HG03575 (cell line): ENCODE measurements at regions not wholly inside any gene's neighbourhood (a gene's known extent, or its start where the extent isn't known, plus 50 kb on each side); places are given as distances from the start of the nearest gene placed in this dataset.
A peak's percentile ranks its signal among the peaks of the same experiment; 100 is the strongest.

ENCODE experiments used
- ATAC-seq: cut with Tn5 transposase; IDR thresholded peaks from one replicate; pipeline ENCODE4 v1.9.1; 2021; ENCODE audit not compliant: unreplicated experiment, insufficient number of reproducible peaks, low FRiP score; ENCODE audit errors: extremely low read depth

GRCh38 chr2:144333143-144333555 lies 186.8 kb downstream of the ZEB2 start:
- ATAC-seq = no peak

- ATAC-seq = peak; percentile 52
These were observed 187.4 kb downstream of the ZEB2 start for GRCh38 chr2:144332356-144333142.

- ATAC-seq = peak; percentile 32
These were observed 188.1 kb downstream of the ZEB2 start for GRCh38 chr2:144331674-144332355.

- ATAC-seq = no peak
These were observed 188.8 kb downstream of the ZEB2 start for GRCh38 chr2:144330951-144331673.

GRCh38 chr2:144329472-144329871 lies 190.4 kb downstream of the ZEB2 start:
- ATAC-seq = no peak

GRCh38 chr2:144328938-144329337 lies 191.0 kb downstream of the ZEB2 start:
- ATAC-seq = no peak

- no peak for ATAC-seq
These were observed 193.1 kb downstream of the ZEB2 start for GRCh38 chr2:144326825-144327224.

GRCh38 chr2:144325086-144325485 lies 194.8 kb downstream of the ZEB2 start:
- ATAC-seq = peak; percentile 46

GRCh38 chr2:144324446-144325045 lies 195.4 kb downstream of the ZEB2 start:
- ATAC-seq = no peak

GRCh38 chr2:144323946-144324345 lies 196.0 kb downstream of the ZEB2 start:
- no peak for ATAC-seq

- ATAC-seq = no peak
These were observed 197.5 kb downstream of the ZEB2 start for GRCh38 chr2:144322379-144322778.

- ATAC-seq = no peak
These were observed 199.4 kb downstream of the ZEB2 start for GRCh38 chr2:144320491-144320890.

- ATAC-seq = no peak
These were observed 202.7 kb downstream of the ZEB2 start for GRCh38 chr2:144317071-144317738.

- ATAC-seq = no peak
These were observed 208.9 kb downstream of the ZEB2 start for GRCh38 chr2:144310889-144311608.

GRCh38 chr2:144310484-144310883 lies 209.4 kb downstream of the ZEB2 start:
- no peak for ATAC-seq

- no peak for ATAC-seq
These were observed 212.2 kb downstream of the ZEB2 start for GRCh38 chr2:144307711-144308110.

GRCh38 chr2:144304202-144304601 lies 215.7 kb downstream of the ZEB2 start:
- ATAC-seq = no peak

GRCh38 chr2:144300632-144301031 lies 219.3 kb downstream of the ZEB2 start:
- no peak for ATAC-seq
